ENCODE measurements at regions not wholly inside any gene's neighbourhood (a gene's known extent, or its start where the extent isn't known, plus 50 kb on each side); places are given as distances from the start of the nearest gene placed in this dataset.

- H3K27me3 Mint-ChIP-seq: no peaks in the 10 kb centered on the region
- no peak overlapping the region for H3K4me3 Mint-ChIP-seq
- ATAC-seq (replicated peaks): no peak
- H3K9me3 Mint-ChIP-seq: no peaks in the 10 kb centered on the region
- no peaks in the 10 kb centered on the region for H3K36me3 Mint-ChIP-seq (ENCODE audit: low read depth)
- no peak overlapping the region for H3K27ac Mint-ChIP-seq
- H3K4me1 Mint-ChIP-seq: no peaks in the 10 kb centered on the region
Observed at GRCh38 chr12:76678992-76679391, 84.9 kb upstream of the ZDHHC17 start.

- H3K9me3 Mint-ChIP-seq: no peaks in the 10 kb centered on the region
- no peaks in the 10 kb centered on the region for H3K27me3 Mint-ChIP-seq
- H3K27ac Mint-ChIP-seq: no peak overlapping the region
- H3K4me1 Mint-ChIP-seq: no peaks in the 10 kb centered on the region
- no peak overlapping the region for H3K4me3 Mint-ChIP-seq
- no peak for ATAC-seq (replicated peaks)
- H3K36me3 Mint-ChIP-seq (ENCODE audit: low read depth): no peaks in the 10 kb centered on the region
Observed at GRCh38 chr12:76679778-76680177, 84.1 kb upstream of the ZDHHC17 start.

GRCh38 chr12:76680940-76681339, 83.0 kb upstream of the ZDHHC17 start:
- no peaks in the 10 kb centered on the region for H3K36me3 Mint-ChIP-seq (ENCODE audit: low read depth)
- ATAC-seq (replicated peaks): no peak
- no peaks in the 10 kb centered on the region for H3K27me3 Mint-ChIP-seq
- H3K9me3 Mint-ChIP-seq: no peaks in the 10 kb centered on the region
- H3K27ac Mint-ChIP-seq: no peak overlapping the region
- H3K4me3 Mint-ChIP-seq: no peak overlapping the region
- H3K4me1 Mint-ChIP-seq: no peaks in the 10 kb centered on the region

- Mint-ChIP-seq H3K4me1 (no peaks in the 10 kb centered on the region), H3K27me3 (no peaks in the 10 kb centered on the region), H3K4me3 (no peak overlapping the region), H3K36me3 (ENCODE audit: low read depth) (no peaks in the 10 kb centered on the region), H3K9me3 (no peaks in the 10 kb centered on the region), H3K27ac (no peak overlapping the region)
- no peak for ATAC-seq (replicated peaks)
Observed at GRCh38 chr12:76685246-76685678, 78.7 kb upstream of the ZDHHC17 start.

- Mint-ChIP-seq H3K36me3 (ENCODE audit: low read depth) (no peaks in the 10 kb centered on the region), H3K9me3 (no peaks in the 10 kb centered on the region), H3K27me3 (no peaks in the 10 kb centered on the region), H3K27ac (no peak overlapping the region), H3K4me3 (no peak overlapping the region), H3K4me1 (no peaks in the 10 kb centered on the region)
- ATAC-seq (replicated peaks): no peak
Observed at GRCh38 chr12:76687981-76688380, 75.9 kb upstream of the ZDHHC17 start.

- ATAC-seq (replicated peaks): no peak
- H3K36me3 Mint-ChIP-seq (ENCODE audit: low read depth): no peaks in the 10 kb centered on the region
- no peaks in the 10 kb centered on the region for H3K27me3 Mint-ChIP-seq
- H3K4me3 Mint-ChIP-seq: no peak overlapping the region
- no peaks in the 10 kb centered on the region for H3K9me3 Mint-ChIP-seq
- no peaks in the 10 kb centered on the region for H3K4me1 Mint-ChIP-seq
- H3K27ac Mint-ChIP-seq: no peak overlapping the region
Observed at GRCh38 chr12:76688631-76689030, 75.3 kb upstream of the ZDHHC17 start.

- Mint-ChIP-seq H3K9me3 (no peaks in the 10 kb centered on the region), H3K4me1 (no peaks in the 10 kb centered on the region), H3K27me3 (peaks cover 2% of the 10 kb centered on the region), H3K4me3 (no peak overlapping the region), H3K27ac (no peak overlapping the region), H3K36me3 (ENCODE audit: low read depth) (no peaks in the 10 kb centered on the region)
- ATAC-seq (replicated peaks): no peak
Observed at GRCh38 chr12:76690921-76691700, 72.8 kb upstream of the ZDHHC17 start.

- no peak overlapping the region for H3K4me3 Mint-ChIP-seq
- no peak for ATAC-seq (replicated peaks)
- H3K9me3 Mint-ChIP-seq: no peaks in the 10 kb centered on the region
- no peaks in the 10 kb centered on the region for H3K36me3 Mint-ChIP-seq (ENCODE audit: low read depth)
- H3K27ac Mint-ChIP-seq: no peak overlapping the region
- peaks cover 2% of the 10 kb centered on the region for H3K27me3 Mint-ChIP-seq
- no peaks in the 10 kb centered on the region for H3K4me1 Mint-ChIP-seq
Observed at GRCh38 chr12:76692846-76693245, 71.1 kb upstream of the ZDHHC17 start.

- H3K27me3 Mint-ChIP-seq: peaks cover 2% of the 10 kb centered on the region
Observed at GRCh38 chr12:76694369-76694768, 69.5 kb upstream of the ZDHHC17 start.

GRCh38 chr12:76696186-76696585, 67.7 kb upstream of the ZDHHC17 start:
- peaks cover 2% of the 10 kb centered on the region for H3K27me3 Mint-ChIP-seq
- H3K27ac Mint-ChIP-seq: no peak overlapping the region
- no peaks in the 10 kb centered on the region for H3K9me3 Mint-ChIP-seq
- H3K36me3 Mint-ChIP-seq (ENCODE audit: low read depth): no peaks in the 10 kb centered on the region
- no peak for ATAC-seq (replicated peaks)
- no peaks in the 10 kb centered on the region for H3K4me1 Mint-ChIP-seq
- no peak overlapping the region for H3K4me3 Mint-ChIP-seq

More at GRCh38 chr12:76694369-76694768, 69.5 kb upstream of the ZDHHC17 start:
- H3K9me3 Mint-ChIP-seq: no peaks in the 10 kb centered on the region
- no peak for ATAC-seq (replicated peaks)
- H3K4me1 Mint-ChIP-seq: no peaks in the 10 kb centered on the region
- H3K4me3 Mint-ChIP-seq: no peak overlapping the region
- no peak overlapping the region for H3K27ac Mint-ChIP-seq
- H3K36me3 Mint-ChIP-seq (ENCODE audit: low read depth): no peaks in the 10 kb centered on the region

GRCh38 chr12:76697849-76698248, 66.1 kb upstream of the ZDHHC17 start:
- no peak overlapping the region for H3K4me3 Mint-ChIP-seq
- no peak for ATAC-seq (replicated peaks)
- no peaks in the 10 kb centered on the region for H3K9me3 Mint-ChIP-seq
- H3K27ac Mint-ChIP-seq: no peak overlapping the region
- no peaks in the 10 kb centered on the region for H3K4me1 Mint-ChIP-seq
- H3K27me3 Mint-ChIP-seq: peaks cover 2% of the 10 kb centered on the region
- H3K36me3 Mint-ChIP-seq (ENCODE audit: low read depth): no peaks in the 10 kb centered on the region

- ATAC-seq (replicated peaks): no peak
Observed at GRCh38 chr12:76698316-76698715, 65.6 kb upstream of the ZDHHC17 start.

GRCh38 chr12:76698966-76699365, 64.9 kb upstream of the ZDHHC17 start:
- Mint-ChIP-seq H3K36me3 (ENCODE audit: low read depth) (no peaks in the 10 kb centered on the region), H3K27me3 (peaks cover 2% of the 10 kb centered on the region), H3K27ac (no peak overlapping the region), H3K9me3 (no peaks in the 10 kb centered on the region), H3K4me3 (no peak overlapping the region), H3K4me1 (no peaks in the 10 kb centered on the region)
- ATAC-seq (replicated peaks): no peak

More at GRCh38 chr12:76698316-76698715, 65.6 kb upstream of the ZDHHC17 start:
- H3K27me3 Mint-ChIP-seq: peaks cover 2% of the 10 kb centered on the region
- no peaks in the 10 kb centered on the region for H3K36me3 Mint-ChIP-seq (ENCODE audit: low read depth)
- no peak overlapping the region for H3K4me3 Mint-ChIP-seq
- H3K4me1 Mint-ChIP-seq: no peaks in the 10 kb centered on the region
- no peak overlapping the region for H3K27ac Mint-ChIP-seq
- no peaks in the 10 kb centered on the region for H3K9me3 Mint-ChIP-seq

GRCh38 chr12:76701690-76702089, 62.2 kb upstream of the ZDHHC17 start:
- H3K36me3 Mint-ChIP-seq (ENCODE audit: low read depth): no peaks in the 10 kb centered on the region

GRCh38 chr12:76702946-76703345, 61.0 kb upstream of the ZDHHC17 start:
- Mint-ChIP-seq H3K27me3 (peaks cover 6% of the 10 kb centered on the region), H3K4me1 (no peaks in the 10 kb centered on the region), H3K9me3 (no peaks in the 10 kb centered on the region), H3K27ac (no peak overlapping the region), H3K4me3 (no peak overlapping the region), H3K36me3 (ENCODE audit: low read depth) (no peaks in the 10 kb centered on the region)
- ATAC-seq (replicated peaks): no peak

More at GRCh38 chr12:76701690-76702089, 62.2 kb upstream of the ZDHHC17 start:
- ATAC-seq (replicated peaks): no peak
- H3K27ac Mint-ChIP-seq: no peak overlapping the region
- peaks cover 6% of the 10 kb centered on the region for H3K27me3 Mint-ChIP-seq
- no peaks in the 10 kb centered on the region for H3K4me1 Mint-ChIP-seq
- no peaks in the 10 kb centered on the region for H3K9me3 Mint-ChIP-seq
- H3K4me3 Mint-ChIP-seq: no peak overlapping the region
